ENCODE measurements at regions not wholly inside any gene's neighbourhood (a gene's known extent, or its start where the extent isn't known, plus 50 kb on each side); places are given as distances from the start of the nearest gene placed in this dataset.

- no peak for TF ChIP-seq ZBTB7A (IDR thresholded peaks at IDR 0.05; ENCODE audit: low read depth)
- TF ChIP-seq EP300 (IDR thresholded peaks at IDR 0.05; ENCODE audit: borderline replicate concordance) = no peak
- TF ChIP-seq MAX (IDR thresholded peaks at IDR 0.05) = no peak
- TF ChIP-seq REST (IDR thresholded peaks at IDR 0.05; ENCODE audit: low read depth) = no peak
- no peak for TF ChIP-seq YY1 (IDR thresholded peaks at IDR 0.05; ENCODE audit: low read depth)
- TF ChIP-seq FOXM1 (IDR thresholded peaks at IDR 0.05; ENCODE audit: borderline replicate concordance, low read depth) = no peak
- no peak for TF ChIP-seq NFIC (IDR thresholded peaks at IDR 0.05)
- TF ChIP-seq RAD21 (IDR thresholded peaks at IDR 0.05; ENCODE audit: low read depth) = no peak
- TF ChIP-seq CREB1 (IDR thresholded peaks at IDR 0.05; ENCODE audit: low read depth) = no peak
- TF ChIP-seq EGR1 (IDR thresholded peaks at IDR 0.05) = no peak
- TF ChIP-seq TEAD4 (IDR thresholded peaks at IDR 0.05) = no peak
- TF ChIP-seq TAF1 (IDR thresholded peaks at IDR 0.05; ENCODE audit: low read depth) = no peak
- TF ChIP-seq CEBPB (IDR thresholded peaks at IDR 0.05) = no peak
Observed at GRCh38 chr5:42148813-42149212, 223.7 kb downstream of the FBXO4 start.

Data from Ishikawa (cell line).